ENCODE measurements at regions not wholly inside any gene's neighbourhood (a gene's known extent, or its start where the extent isn't known, plus 50 kb on each side); places are given as distances from the start of the nearest gene placed in this dataset.

DNA sequence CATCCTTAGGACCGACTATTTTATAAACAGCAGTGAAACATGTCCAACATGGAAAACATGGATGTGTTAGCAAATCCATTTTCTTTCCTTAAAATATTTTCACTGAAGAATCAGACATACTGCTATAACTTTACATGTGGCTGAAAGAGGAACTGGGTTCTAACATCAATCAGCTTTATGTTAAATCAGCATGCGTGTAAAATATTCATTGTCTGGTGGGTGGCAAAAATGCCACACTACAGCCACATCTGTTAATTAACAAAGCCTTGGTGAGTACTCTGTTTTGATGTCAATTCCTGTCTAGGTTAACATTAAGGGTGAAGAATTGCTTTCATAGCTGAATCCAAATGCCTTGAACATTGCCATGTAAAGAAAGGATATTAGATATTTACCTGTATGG, 222.6 kb upstream of the CEP162 start:
- Histone ChIP-seq H3K9me3 (no peaks in the 10 kb centered on the region), H3K4me1 (no peaks in the 10 kb centered on the region), H3K4me3 (no peak overlapping the region), H3K36me3 (no peaks in the 10 kb centered on the region), H3K27me3 (ENCODE audit: low read depth) (no peaks in the 10 kb centered on the region), H3K27ac (no peak overlapping the region)
- no peak for TF ChIP-seq CTCF (IDR thresholded peaks at IDR 0.05)
- DNase-seq (no peak), ATAC-seq (no peak)
- intact Hi-C loops (cut with DNase I): no loop called here

DNA sequence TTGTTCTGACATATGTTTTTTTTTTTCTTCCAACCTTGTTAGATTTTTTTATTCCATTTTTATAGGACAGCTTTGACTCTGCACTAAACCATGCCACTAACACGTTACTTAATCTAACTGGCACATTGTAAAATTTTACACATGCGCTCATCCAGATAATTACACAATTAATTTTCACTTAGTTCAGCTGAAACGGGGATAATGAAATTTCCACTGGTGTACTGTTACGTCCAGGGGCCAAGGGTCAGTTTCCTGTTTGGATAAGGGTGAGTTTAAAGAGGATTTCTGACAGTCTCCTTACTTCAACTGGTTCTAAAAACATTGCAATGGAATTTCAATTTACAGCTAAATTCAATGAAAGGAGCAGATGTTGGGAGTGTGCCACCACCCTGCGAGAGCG, 221.8 kb upstream of the CEP162 start:
- Histone ChIP-seq H3K27me3 (ENCODE audit: low read depth) (no peaks in the 10 kb centered on the region), H3K4me1 (no peaks in the 10 kb centered on the region), H3K27ac (no peak overlapping the region), H3K36me3 (no peaks in the 10 kb centered on the region), H3K9me3 (no peaks in the 10 kb centered on the region), H3K4me3 (no peak overlapping the region)
- ATAC-seq (no peak), DNase-seq (no peak)
- intact Hi-C loops (cut with DNase I): no loop called here
- TF ChIP-seq CTCF (IDR thresholded peaks at IDR 0.05): no peak

DNA sequence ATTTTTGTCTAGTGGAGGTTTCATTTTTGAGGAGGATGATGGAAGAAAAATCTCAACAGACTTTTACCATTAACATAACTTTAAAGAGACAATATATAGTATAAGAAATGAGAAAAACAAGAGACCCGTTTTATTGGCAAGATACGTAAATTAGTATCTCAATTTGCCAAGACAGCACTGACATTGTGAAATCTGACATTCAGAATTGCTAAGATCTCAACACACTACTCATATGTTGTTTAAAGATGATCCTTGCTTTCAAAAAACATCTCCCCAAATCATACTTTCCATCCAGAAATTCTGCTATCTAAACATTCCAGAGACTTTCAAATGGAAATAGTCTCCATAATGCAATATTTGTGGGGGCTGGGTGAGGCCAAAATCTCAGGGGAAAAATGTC, 220.9 kb upstream of the CEP162 start:
- TF ChIP-seq CTCF (IDR thresholded peaks at IDR 0.05): no peak
- no peaks in the 10 kb centered on the region for H3K27me3 ChIP-seq (ENCODE audit: low read depth)
- no peaks in the 10 kb centered on the region for H3K36me3 ChIP-seq
- H3K4me1 ChIP-seq: no peaks in the 10 kb centered on the region
- ATAC-seq: no peak
- no peak overlapping the region for H3K4me3 ChIP-seq
- no peaks in the 10 kb centered on the region for H3K9me3 ChIP-seq
- intact Hi-C loops (cut with DNase I): no loop called here
- no peak overlapping the region for H3K27ac ChIP-seq
- no peak for DNase-seq

GRCh38 chr6:84447651-84448050, 220.2 kb upstream of the CEP162 start:
- H3K27ac ChIP-seq: no peak overlapping the region
- DNase-seq: no peak
- H3K36me3 ChIP-seq: no peaks in the 10 kb centered on the region
- H3K27me3 ChIP-seq (ENCODE audit: low read depth): no peaks in the 10 kb centered on the region
- no peak for TF ChIP-seq CTCF (IDR thresholded peaks at IDR 0.05)
- H3K4me3 ChIP-seq: no peak overlapping the region
- H3K4me1 ChIP-seq: no peaks in the 10 kb centered on the region
- intact Hi-C loops (cut with DNase I): no loop called here
- no peaks in the 10 kb centered on the region for H3K9me3 ChIP-seq
- ATAC-seq: no peak

DNA sequence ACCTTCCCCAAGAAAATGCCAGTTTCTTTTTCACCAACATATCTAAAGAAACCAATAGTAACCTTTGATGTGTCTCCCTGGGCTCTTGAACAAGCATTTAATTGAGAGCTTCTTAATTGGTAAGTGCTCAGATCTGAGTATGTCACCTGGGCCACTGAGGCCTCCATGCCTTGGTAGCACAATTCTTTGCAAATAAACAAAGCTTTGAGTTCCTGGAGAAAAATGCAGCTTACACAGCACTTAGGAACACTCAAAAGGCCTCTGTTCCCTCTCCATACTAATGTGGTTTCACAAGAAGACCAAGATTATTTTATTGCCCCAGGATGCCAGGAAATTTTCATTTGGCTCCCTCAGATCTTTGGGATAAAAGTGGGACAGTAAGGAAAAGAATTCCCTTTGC, 217.6 kb upstream of the CEP162 start:
- TF ChIP-seq CTCF (IDR thresholded peaks at IDR 0.05): no peak
- no peak for DNase-seq

DNA sequence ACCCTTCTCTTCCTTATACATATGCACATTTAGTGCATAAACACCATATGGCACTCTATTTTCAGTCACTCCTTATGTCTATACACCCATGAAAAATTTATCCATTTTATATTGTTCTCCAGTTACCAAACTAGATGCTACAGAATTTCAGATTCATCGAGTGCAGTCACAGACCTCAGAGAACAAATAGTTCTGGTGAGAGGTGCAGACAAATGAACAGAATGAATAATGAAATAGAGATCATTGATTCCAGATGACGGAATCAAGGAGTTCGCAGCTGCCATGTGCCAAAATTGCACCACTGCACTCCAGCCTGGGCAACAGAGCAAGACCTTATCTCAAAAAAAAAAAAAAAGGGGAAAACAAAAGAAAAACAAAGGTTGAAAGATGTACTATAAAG, 214.8 kb upstream of the CEP162 start:
- TF ChIP-seq CTCF (IDR thresholded peaks at IDR 0.05): no peak
- H3K4me1 ChIP-seq: no peaks in the 10 kb centered on the region
- intact Hi-C loops (cut with DNase I): no loop called here
- DNase-seq: no peak
- no peaks in the 10 kb centered on the region for H3K36me3 ChIP-seq
- no peak for ATAC-seq
- H3K4me3 ChIP-seq: no peak overlapping the region
- H3K9me3 ChIP-seq: no peaks in the 10 kb centered on the region
- H3K27ac ChIP-seq: no peak overlapping the region
- H3K27me3 ChIP-seq (ENCODE audit: low read depth): no peaks in the 10 kb centered on the region

More for the DNA sequence above, 217.6 kb upstream of the CEP162 start:
- peak; percentile 80 to 84 for ATAC-seq
- Histone ChIP-seq H3K4me3 (no peak overlapping the region), H3K27ac (no peak overlapping the region), H3K27me3 (ENCODE audit: low read depth) (no peaks in the 10 kb centered on the region), H3K9me3 (no peaks in the 10 kb centered on the region), H3K4me1 (no peaks in the 10 kb centered on the region), H3K36me3 (no peaks in the 10 kb centered on the region)
- intact Hi-C loops (cut with DNase I): no loop called here
